Muscle layer of colon (tissue), 2 donors: ENCODE measurements at regions not wholly inside any gene's neighbourhood (a gene's known extent, or its start where the extent isn't known, plus 50 kb on each side); places are given as distances from the start of the nearest gene placed in this dataset.
"Not testable (repeated sequence)": the region's sequence is repeated elsewhere in the genome, so short reads cannot be mapped to it uniquely, and the experiment has no call there.

ENCODE experiments used
- H3K27ac ChIP-seq: one replicate; pipeline ENCODE4 v1.7.0; 2013; ENCODE audit warnings: low read depth, mild to moderate bottlenecking, low read length, moderate library complexity
- H3K27me3 ChIP-seq, 2 donors: one replicate each; pipeline ENCODE4 v1.7.0; 2013; ENCODE audit warnings: low read length in 2 of 2, mild to moderate bottlenecking in 2 of 2; ENCODE audit not compliant: insufficient read depth in 2 of 2, control insufficient read depth in 1 of 2
- H3K36me3 ChIP-seq: one replicate; pipeline ENCODE4 v1.7.0; 2013; ENCODE audit warnings: mild to moderate bottlenecking, low read length; ENCODE audit not compliant: insufficient read depth
- H3K4me1 ChIP-seq: one replicate; pipeline ENCODE4 v1.7.0; 2013; ENCODE audit warnings: mild to moderate bottlenecking, low read length; ENCODE audit not compliant: insufficient read depth
- H3K4me3 ChIP-seq, 2 donors: one replicate each; pipeline ENCODE4 v1.7.0; 2013; ENCODE audit warnings: low read length in 2 of 2, low read depth in 1 of 2, mild to moderate bottlenecking in 1 of 2, moderate library complexity in 1 of 2
- H3K9ac ChIP-seq: one replicate; pipeline ENCODE4 v1.7.0; 2013; ENCODE audit warnings: low read length
- H3K9me3 ChIP-seq: one replicate; pipeline ENCODE4 v1.7.0; 2013; ENCODE audit warnings: mild to moderate bottlenecking, low read length
- donor health status: abdominal sarcoma.
- donor health status: Adenocarcinoma of cecum.

GRCh38 chr14:53841109-53842099 is 115.2 kb downstream of the BMP4 start:
- Histone ChIP-seq H3K36me3 (no peaks in the 10 kb centered on the region), H3K9me3 (no peaks in the 10 kb centered on the region), H3K4me1 (no peaks in the 10 kb centered on the region), H3K4me3 (no peak overlapping the region), H3K27ac (no peak overlapping the region), H3K9ac (no peak overlapping the region), H3K27me3 (no peaks in the 10 kb centered on the region)

- no peak overlapping the region for H3K27ac ChIP-seq
- H3K27me3 ChIP-seq, result no peaks in the 10 kb centered on the region
- no peak overlapping the region for H3K9ac ChIP-seq
- H3K9me3 ChIP-seq, result no peaks in the 10 kb centered on the region
- no peak overlapping the region for H3K4me3 ChIP-seq
- H3K4me1 ChIP-seq, result no peaks in the 10 kb centered on the region
- no peaks in the 10 kb centered on the region for H3K36me3 ChIP-seq
These were observed 116.2 kb downstream of the BMP4 start for GRCh38 chr14:53840444-53840843.

- H3K27me3 ChIP-seq, result no peaks in the 10 kb centered on the region
- no peak overlapping the region for H3K9ac ChIP-seq
- no peaks in the 10 kb centered on the region for H3K36me3 ChIP-seq
- no peaks in the 10 kb centered on the region for H3K4me1 ChIP-seq
- no peak overlapping the region for H3K4me3 ChIP-seq
- H3K27ac ChIP-seq, result no peak overlapping the region
- H3K9me3 ChIP-seq, result no peaks in the 10 kb centered on the region
These were observed 118.3 kb downstream of the BMP4 start for GRCh38 chr14:53838374-53838773.

- not testable (repeated sequence) for H3K27ac ChIP-seq, H3K4me3 ChIP-seq, H3K27me3 ChIP-seq, H3K4me1 ChIP-seq, H3K36me3 ChIP-seq, H3K9ac ChIP-seq, H3K9me3 ChIP-seq
These were observed 119.0 kb downstream of the BMP4 start for GRCh38 chr14:53837656-53838055.

- Histone ChIP-seq H3K4me3 (no peak overlapping the region), H3K9me3 (no peaks in the 10 kb centered on the region), H3K4me1 (no peaks in the 10 kb centered on the region), H3K9ac (no peak overlapping the region), H3K36me3 (no peaks in the 10 kb centered on the region), H3K27ac (no peak overlapping the region), H3K27me3 (no peaks in the 10 kb centered on the region)
These were observed 120.1 kb downstream of the BMP4 start for GRCh38 chr14:53836551-53836950.

GRCh38 chr14:53828820-53829219 is 127.8 kb downstream of the BMP4 start:
- no peak overlapping the region for H3K4me3 ChIP-seq
- H3K4me1 ChIP-seq, result no peaks in the 10 kb centered on the region

GRCh38 chr14:53824061-53824460 is 132.6 kb downstream of the BMP4 start:
- Histone ChIP-seq H3K9me3 (no peaks in the 10 kb centered on the region), H3K4me3 (no peak overlapping the region), H3K4me1 (no peaks in the 10 kb centered on the region), H3K36me3 (no peaks in the 10 kb centered on the region), H3K27me3 (no peaks in the 10 kb centered on the region), H3K27ac (no peak overlapping the region), H3K9ac (no peak overlapping the region)

More at GRCh38 chr14:53828820-53829219, 127.8 kb downstream of the BMP4 start:
- H3K27me3 ChIP-seq, result no peaks in the 10 kb centered on the region
- no peaks in the 10 kb centered on the region for H3K9me3 ChIP-seq
- no peak overlapping the region for H3K9ac ChIP-seq
- H3K36me3 ChIP-seq, result no peaks in the 10 kb centered on the region
- no peak overlapping the region for H3K27ac ChIP-seq

GRCh38 chr14:53814392-53814791 is 142.2 kb downstream of the BMP4 start:
- Histone ChIP-seq H3K27ac (no peak overlapping the region), H3K4me3 (no peak overlapping the region), H3K9ac (no peak overlapping the region), H3K27me3 (no peaks in the 10 kb centered on the region), H3K4me1 (no peaks in the 10 kb centered on the region), H3K9me3 (no peaks in the 10 kb centered on the region), H3K36me3 (no peaks in the 10 kb centered on the region)

GRCh38 chr14:53810221-53810620 is 146.4 kb downstream of the BMP4 start:
- Histone ChIP-seq H3K27me3 (no peaks in the 10 kb centered on the region), H3K4me3 (no peak overlapping the region), H3K36me3 (no peaks in the 10 kb centered on the region), H3K9me3 (no peaks in the 10 kb centered on the region), H3K9ac (no peak overlapping the region), H3K4me1 (no peaks in the 10 kb centered on the region), H3K27ac (no peak overlapping the region)

- Histone ChIP-seq H3K4me1 (no peaks in the 10 kb centered on the region), H3K9me3 (no peaks in the 10 kb centered on the region), H3K9ac (no peak overlapping the region), H3K36me3 (no peaks in the 10 kb centered on the region), H3K4me3 (no peak overlapping the region), H3K27ac (no peak overlapping the region), H3K27me3 (no peaks in the 10 kb centered on the region)
These were observed 148.6 kb downstream of the BMP4 start for GRCh38 chr14:53808042-53808441.

- no peaks in the 10 kb centered on the region for H3K4me1 ChIP-seq
- no peak overlapping the region for H3K9ac ChIP-seq
- H3K9me3 ChIP-seq, result no peaks in the 10 kb centered on the region
- no peak overlapping the region for H3K4me3 ChIP-seq
- no peaks in the 10 kb centered on the region for H3K36me3 ChIP-seq
- H3K27me3 ChIP-seq, result no peaks in the 10 kb centered on the region
- H3K27ac ChIP-seq, result no peak overlapping the region
These were observed 149.1 kb downstream of the BMP4 start for GRCh38 chr14:53807542-53807941.

GRCh38 chr14:53807108-53807507 is 149.5 kb downstream of the BMP4 start:
- Histone ChIP-seq H3K27me3 (no peaks in the 10 kb centered on the region), H3K36me3 (no peaks in the 10 kb centered on the region), H3K4me3 (no peak overlapping the region), H3K27ac (no peak overlapping the region), H3K4me1 (no peaks in the 10 kb centered on the region), H3K9ac (no peak overlapping the region), H3K9me3 (no peaks in the 10 kb centered on the region)
